HG03558 (cell line): ENCODE measurements at regions not wholly inside any gene's neighbourhood (a gene's known extent, or its start where the extent isn't known, plus 50 kb on each side); places are given as distances from the start of the nearest gene placed in this dataset.

Experiments used
- ATAC-seq: cut with Tn5 transposase; IDR thresholded peaks from one replicate; pipeline ENCODE4 v1.9.1; 2021; ENCODE audit warnings: moderate number of reproducible peaks; ENCODE audit not compliant: unreplicated experiment; ENCODE audit errors: extremely low read depth

DNA sequence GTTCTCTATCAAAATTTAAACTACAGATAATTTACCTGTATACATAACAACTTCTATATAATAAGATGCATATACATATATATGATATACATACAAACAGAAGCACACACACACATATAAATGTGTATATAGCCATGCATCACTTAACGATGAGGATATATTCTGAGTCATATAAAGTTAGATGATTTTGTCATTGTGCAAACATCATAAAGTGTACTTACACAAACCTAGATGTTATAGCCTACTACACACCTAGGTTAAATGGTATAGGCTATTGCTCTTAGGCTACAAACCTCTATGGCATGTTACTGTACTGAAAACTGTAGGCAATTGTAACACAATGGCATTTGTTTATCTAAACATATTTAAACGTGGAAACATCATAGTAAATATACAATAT is 937.6 kb upstream of the KCND2 start:
- no peak for ATAC-seq

DNA sequence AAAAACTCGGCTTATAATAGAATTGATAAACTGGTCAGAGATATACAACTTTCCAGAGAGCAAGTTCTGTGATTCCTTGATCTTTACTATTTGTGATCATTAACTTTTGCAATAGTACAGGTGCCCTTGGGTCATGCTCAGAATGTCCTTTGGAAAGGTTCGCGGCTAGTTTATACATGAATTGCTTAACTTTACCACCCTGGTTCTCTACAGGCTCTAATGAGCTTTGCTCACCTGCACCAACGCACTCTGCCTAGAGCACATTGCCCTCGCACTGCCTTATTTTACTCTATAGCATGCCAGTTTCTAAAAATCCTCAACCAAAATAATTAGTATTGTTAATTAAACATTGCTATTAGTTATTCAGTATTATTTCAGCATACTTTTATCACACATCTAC is 931.2 kb upstream of the KCND2 start:
- ATAC-seq, result no peak

DNA sequence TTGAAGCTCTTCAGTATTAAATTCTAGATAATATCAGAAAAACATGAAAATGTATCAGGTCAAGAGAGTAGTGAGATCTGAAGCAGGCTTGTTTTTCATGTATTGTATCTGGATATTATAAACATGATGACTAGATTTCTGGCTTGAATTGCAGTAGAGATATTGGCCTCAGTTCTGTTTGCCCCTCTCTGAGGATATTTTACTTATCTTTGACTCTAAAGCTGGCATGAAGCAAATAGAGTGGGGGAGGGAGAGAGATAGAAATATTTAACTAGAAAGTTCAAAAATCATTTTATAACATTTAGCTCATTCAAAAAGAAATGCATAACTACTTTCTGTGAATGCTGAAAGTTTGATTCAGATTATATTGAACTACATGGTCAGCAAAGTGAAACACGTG is 929.7 kb upstream of the KCND2 start:
- no peak for ATAC-seq

DNA sequence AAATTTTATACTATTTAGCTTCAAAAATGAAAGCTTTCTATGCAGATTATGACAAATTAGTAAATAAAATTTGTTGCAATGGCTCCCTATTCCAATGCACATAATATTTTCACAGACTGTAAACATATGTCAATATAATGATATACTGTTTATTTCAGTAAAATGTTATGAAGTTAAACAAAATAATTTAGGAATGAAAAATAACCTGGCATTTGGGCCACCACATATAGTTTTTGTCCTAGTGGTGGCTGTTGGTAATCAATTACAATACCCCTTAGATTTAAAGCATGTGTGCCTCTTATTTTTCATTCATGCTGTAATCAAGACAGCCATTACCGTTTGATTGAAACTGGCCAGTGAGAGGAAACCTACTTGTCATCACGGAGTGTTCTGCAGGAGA is 928.5 kb upstream of the KCND2 start:
- no peak for ATAC-seq

DNA sequence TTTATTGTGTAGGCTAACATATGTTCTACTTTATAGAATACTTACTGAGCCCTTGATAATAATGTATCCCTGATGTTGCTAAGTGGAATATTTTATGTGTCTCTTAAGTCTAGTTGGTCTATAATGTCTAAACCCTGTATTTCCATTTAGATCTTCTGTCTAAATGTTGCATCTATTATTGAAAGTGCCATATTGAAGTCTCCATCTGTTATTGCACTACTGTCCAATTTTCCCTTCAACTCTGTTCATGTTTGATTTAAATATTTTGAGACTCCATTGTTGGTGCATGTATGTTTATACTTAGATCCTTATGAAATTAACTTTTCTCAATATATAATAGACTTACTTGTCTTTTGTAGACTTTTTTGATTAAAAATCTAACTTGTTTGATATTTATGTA is 924.5 kb upstream of the KCND2 start:
- ATAC-seq, result no peak

DNA sequence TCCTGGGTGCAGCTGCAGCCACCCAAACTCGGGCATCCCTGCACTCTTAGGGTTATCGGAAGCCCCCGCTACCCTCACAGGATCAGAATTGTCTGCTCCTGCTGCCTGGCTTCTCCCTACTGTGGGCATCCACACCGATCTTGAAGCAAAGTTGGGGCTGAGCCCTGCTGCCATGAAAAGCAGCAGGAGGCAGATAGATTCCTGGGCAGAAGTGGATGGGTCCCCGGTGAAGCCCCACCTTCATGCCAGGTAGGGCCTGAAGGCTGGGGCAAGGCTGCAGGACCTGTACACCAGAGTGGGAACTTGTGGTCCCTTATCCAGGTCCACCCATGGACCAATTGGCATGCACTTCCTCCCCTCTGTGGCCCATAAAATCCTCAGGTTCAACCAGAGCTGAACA is 922.6 kb upstream of the KCND2 start:
- no peak for ATAC-seq

DNA sequence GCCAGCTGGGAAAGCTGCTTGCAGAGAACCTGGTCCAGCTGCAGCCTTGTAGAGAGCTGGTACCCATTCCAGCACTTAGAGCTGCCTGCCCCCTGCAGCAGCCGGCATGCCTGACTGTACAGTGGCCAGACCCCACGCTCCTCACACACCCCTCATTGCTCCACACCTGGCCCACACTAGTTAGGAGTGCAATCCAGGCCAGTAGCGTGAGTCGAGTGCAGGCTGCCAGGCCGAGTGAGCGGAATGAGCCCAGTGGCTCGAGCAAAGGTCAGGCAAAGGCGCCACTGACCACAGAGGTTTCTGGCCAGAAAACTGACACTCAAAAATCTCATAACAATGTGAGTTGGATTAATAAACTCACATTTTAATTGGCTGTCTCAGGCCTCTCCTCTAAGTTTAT is 921.7 kb upstream of the KCND2 start:
- no peak for ATAC-seq

DNA sequence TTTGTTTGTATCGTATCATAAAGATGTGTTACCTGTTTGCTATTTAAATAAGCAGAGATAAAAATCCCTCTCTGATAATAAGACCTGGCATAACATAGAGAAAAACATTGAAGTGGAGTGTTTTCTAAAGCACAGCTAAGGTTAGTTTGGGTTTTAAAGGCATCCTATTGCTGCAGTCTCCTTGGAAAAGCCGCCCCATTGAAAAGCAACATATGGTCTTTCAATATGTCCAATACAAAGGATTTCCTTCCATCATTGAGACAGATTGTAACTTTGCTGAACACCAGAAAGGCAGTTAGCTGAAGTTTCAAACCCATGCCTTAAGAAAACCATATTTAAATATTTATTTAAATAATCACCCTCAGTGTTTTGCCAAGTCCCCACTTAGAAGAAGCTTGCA is 898.5 kb upstream of the KCND2 start:
- no peak for ATAC-seq

DNA sequence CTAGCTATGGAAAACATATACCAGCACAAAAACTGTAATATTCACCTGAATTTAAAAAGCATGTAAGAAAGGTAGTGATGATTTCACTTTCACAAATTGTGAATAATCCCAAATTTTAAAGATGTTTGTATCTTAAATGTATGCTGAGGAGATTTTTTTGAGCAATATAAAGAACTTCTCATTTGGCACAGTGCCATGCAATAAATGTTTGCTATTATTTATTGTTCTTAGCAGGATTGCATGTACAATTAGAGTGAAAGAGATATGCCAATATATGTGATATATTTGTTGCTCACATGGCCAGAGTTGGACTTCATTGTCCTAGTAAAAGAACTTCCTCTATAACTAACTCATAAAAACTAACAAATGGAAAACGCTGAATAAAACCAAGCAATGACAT is 895.1 kb upstream of the KCND2 start:
- no peak for ATAC-seq

DNA sequence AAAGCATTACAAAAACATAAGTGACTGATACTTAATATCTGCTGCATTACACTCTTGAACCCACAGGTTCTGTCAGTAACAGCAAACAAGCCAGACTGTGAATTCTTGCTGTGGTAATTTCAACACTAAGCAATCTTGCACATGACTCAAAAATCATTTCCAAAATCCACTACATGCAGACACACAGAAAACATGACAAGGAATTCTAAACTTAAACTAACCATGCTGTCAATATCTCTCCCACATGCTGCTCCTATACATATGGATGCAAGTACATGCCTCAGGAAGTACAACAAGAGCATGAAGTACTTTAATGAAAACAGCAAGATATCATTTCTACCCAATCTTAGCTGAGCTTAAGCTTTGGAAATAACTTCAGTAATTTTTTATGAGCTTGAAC is 890.2 kb upstream of the KCND2 start:
- ATAC-seq, result no peak

DNA sequence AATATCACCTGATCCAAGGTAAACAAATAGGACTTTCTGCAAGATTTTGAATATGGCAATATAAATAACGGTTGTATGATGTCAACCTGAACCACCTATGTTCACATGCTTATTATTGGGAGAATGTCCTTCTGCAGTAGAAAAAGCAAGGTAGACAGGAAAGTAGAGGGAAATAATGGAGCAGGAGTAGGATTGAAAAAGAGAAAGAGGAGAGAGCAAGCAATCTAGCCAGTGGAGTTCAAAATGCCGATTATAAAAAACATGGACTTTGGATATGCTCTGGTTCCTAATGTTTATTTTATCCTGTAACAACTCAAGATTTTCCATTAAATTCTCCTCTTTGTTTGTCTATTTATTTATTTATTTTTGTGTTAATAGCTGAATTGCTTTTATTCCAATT is 878.0 kb upstream of the KCND2 start:
- ATAC-seq, result no peak

DNA sequence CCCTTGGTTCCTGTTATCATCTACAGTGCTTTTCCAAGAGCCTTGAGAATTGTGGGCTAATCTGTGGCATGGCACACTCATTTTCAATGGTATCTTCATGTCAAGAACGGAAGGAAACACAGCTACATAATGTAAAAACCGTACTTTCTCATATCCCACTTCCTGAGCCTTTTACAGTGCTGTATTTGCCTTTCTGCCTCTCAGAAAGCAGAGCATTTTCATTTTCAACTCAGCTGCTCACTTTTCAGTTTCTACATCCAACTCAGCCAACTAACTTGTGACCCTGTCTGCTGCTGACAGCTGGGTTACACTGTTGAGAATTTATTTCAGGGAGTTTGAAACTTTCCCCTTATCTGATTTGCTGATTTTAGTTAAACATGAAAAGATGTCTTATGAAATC is 875.8 kb upstream of the KCND2 start:
- peak; percentile 81 for ATAC-seq

DNA sequence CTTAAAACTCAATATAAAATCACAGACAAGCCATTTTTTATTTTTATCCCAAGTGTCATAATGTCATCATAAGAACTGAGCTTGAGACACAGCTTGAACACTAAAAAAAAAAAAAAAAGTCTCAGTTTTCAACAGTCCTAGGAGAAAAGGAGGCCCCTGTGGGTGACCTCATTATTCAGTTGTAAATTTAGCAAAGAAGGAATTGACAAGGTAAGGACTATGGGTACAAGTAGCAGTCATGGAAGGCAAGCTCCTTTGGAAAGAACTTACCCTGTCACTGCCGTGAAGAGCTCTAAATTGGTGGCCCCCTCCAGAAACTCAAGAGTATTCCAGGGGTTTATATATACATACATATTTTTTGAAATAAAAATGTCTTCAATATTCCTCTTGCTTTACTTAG is 864.4 kb upstream of the KCND2 start:
- no peak for ATAC-seq

DNA sequence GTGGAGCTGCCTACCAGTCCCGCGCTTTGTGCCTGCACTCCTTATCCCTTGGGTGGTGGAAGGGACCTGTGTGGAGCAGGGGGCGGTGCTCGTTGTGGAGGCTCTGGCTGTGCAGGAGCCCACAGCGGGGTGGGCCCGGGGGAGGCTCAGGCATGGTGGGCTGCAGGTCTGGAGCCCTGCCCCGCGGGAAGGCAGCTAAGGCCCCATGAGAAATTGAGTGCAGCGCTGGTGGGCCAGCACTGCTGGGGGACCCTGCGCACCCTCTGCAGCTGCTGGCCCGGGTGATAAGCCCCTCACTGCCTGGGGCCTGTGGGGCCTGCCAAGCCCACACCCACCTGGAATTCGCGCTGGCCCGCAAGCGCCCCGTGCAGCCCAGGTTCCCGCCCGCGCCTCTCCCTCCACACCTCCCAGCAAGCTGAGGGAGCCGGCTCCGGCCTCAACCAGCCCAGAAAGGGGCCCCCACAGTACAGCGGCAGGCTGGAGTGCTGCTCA is 859.6 kb upstream of the KCND2 start:
- no peak for ATAC-seq

DNA sequence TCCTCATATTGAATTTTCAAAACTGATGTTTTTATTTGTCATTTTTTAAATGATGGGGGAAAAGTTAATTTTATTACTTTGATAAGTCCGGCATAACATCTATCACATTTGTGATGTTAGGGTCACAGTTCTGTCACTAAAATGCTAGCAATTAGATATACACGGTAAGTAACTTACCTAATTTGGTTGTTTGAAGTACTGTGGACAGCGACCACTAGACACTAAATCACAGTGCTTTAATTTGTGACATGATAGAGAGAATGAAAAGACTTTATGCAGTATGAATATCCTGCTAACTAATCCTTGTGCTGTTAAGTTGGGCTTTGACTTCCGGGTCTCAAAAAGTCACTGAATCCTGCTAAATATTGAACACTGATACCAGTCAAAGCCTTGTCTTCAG is 857.3 kb upstream of the KCND2 start:
- no peak for ATAC-seq

DNA sequence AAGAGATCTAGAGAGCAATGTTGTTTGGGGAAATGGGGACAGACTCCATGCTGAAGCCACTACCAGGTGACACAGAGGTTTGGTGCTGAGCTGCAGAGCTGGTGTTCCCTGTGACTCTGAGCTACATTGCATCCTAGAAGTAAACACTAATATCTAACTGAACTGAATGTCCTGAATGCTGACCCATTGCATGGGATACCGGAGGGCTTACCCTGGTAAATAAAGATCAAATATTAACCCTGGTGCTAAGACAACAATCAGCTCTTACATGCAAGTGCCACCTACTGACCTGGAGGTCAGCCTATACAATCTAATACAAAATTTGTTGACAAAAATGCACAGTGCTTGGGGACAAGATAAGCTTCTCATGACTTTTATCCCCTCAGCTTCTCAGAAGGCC is 851.3 kb upstream of the KCND2 start:
- ATAC-seq, result no peak

DNA sequence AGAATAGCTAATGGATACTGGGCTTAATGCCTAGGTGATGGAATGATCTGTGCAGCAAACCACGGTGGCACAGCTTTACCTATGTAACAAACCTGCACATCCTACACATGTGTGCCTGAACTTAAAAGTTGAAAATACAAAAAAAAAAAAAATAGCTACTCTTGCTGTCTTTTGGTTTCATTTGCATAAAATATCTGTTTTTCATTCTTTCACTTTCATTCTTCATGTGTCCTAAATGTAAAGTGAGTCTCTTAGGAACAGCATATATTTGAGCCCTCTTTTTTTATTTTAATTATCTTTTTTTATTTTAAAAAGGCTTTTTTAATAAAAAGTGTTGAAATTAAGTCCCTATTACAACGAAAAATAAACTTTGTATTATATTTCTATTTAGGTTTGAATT is 836.1 kb upstream of the KCND2 start:
- ATAC-seq, result no peak

DNA sequence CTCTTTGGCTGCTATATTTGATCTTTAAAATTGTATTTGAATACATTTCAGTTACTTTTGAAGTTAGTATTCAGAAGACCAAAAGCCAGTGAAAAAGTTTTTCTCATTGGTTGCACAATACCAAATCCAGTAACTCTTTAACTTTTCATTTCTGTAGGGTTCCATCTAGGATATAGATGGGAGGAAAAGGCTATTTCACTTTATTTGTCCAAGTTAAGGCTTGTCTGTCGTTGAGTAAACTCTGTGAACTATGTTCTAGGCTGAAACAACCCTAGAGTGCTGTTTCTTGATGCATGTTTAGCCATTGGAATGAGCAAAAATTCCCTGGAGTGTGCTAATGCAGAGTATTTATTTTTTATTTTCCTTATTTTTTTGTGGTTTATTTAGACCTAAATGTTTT is 834.7 kb upstream of the KCND2 start:
- no peak for ATAC-seq

DNA sequence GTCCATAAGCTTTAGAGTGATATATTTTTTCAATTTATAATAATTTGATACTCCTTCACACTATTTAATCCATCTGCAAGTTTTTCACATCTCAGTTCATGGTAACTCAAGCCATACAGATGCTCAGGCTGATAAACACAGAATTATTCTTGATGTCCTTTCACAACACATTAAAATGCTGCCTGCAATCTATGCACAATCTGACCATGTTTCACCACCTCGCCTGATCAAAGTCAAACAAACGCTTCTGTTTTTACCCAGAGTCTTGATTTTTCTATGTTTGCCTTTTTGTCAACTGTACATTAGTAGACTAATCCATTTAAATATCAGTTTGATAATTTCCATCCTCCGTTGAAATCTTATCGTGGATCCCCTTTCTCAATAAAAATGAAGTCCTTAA is 833.8 kb upstream of the KCND2 start:
- ATAC-seq, result no peak

DNA sequence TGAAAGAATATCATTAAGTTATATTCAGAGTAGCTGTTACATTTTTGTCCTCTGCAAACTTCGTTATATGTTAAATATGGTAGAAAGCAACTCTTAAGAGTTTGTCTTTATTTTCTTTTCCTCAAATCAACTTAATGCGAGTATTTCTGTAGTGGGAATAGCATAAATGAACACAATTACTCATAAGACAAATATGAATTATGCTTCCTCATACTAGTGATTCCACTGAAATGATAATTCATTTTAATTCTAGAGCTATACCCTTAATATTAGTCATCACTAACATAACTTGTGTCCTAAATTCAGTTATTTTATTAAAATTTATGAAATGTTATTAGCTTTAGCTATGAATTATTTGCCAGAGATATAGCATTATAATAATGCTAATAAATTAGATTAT is 820.6 kb upstream of the KCND2 start:
- ATAC-seq, result no peak

DNA sequence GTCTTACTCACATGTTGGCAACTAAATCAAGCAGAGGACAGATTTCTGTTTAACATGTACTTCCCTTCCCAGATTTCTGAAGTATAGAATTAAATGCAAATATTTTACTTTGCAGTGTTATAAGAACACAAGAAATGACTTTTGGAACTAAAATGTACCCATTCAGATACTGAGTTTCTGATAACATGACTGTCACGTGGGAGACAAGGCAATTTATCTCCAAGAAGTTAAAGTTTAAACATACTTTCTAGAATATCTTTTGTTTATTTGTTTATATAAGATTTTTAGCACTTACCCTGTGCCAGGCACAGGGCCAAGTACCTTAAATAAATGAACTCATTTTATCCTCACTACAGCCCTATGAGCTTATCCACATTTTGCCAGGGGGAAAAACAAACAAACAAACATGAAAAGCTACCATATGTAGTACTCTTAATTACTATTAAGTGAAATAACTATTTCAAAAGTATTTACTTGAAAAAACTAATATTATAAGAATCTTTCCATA is 807.1 kb upstream of the KCND2 start:
- ATAC-seq, result no peak

DNA sequence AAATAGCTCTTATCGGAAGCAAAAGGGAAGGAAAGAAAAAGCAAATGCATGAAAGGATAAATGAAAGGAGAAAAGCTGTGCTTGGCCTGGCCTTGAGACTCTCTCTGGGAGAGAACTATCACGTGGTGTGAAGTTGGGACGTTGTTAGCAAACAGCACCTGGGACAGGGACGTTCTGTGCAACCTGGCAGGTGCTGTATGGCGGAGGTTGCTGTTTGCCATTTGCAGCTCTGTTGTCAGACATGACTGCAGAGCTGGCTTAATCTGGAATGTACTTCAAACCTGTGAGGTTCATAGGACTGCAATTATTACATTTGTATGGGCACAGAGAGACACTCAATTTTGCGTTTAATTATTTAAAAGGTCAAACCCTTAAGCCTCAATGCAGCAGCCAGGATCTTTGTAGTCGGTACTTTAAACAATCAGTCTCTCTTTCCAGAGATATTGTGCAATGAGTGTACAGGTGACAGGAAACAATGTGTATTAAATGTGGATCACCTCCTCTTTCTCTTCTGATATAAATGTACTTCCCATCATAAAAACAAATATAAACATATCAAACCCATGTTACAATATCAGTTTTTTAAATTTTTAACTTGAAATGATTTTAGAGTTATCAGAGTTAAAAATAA is 800.5 kb upstream of the KCND2 start:
- ATAC-seq, result no peak

DNA sequence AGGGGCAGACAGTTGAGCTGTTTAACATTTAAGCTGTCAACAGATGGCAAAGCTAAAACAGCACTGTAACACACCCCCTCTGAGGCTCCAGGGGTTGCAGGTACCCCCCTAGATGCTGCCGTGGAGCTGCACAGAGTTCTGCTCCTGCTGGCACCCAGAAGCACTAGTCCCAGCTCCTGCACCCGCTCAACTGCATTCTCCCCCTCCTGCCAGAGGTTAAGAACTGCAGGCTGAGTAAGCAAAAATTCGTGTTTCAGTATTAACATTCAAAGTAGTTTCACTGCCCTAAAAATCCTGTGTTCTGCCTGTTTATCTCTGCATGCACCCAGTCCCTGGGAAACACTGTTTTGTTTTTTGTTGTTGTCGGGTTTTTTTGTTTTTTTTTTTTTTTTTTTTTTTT is 790.8 kb upstream of the KCND2 start:
- ATAC-seq, result peak; percentile 89
